ENCODE measurements at regions not wholly inside any gene's neighbourhood (a gene's known extent, or its start where the extent isn't known, plus 50 kb on each side); places are given as distances from the start of the nearest gene placed in this dataset.

- H3K4me3 ChIP-seq (ENCODE audit: low read length): no peak overlapping the region
- TF ChIP-seq CTCF (conservative IDR thresholded peaks at IDR 0.05; ENCODE audit: low read length): no peak
- DNase-seq (ENCODE audit: low read depth): no peak
Measured at GRCh38 chr4:18937080-18937479, 915.5 kb upstream of the LCORL start.

GRCh38 chr4:18935659-18936345 lies 914.2 kb upstream of the LCORL start:
- DNase-seq (ENCODE audit: low read depth): no peak
- no peak overlapping the region for H3K4me3 ChIP-seq (ENCODE audit: low read length)
- TF ChIP-seq CTCF (conservative IDR thresholded peaks at IDR 0.05; ENCODE audit: low read length): no peak

- H3K4me3 ChIP-seq (ENCODE audit: low read length): no peak overlapping the region
- DNase-seq (ENCODE audit: low read depth): no peak
- TF ChIP-seq CTCF (conservative IDR thresholded peaks at IDR 0.05; ENCODE audit: low read length): no peak
Measured at GRCh38 chr4:18934197-18934596, 912.6 kb upstream of the LCORL start.

GRCh38 chr4:18932730-18933339 lies 911.3 kb upstream of the LCORL start:
- H3K4me3 ChIP-seq (ENCODE audit: low read length): no peak overlapping the region
- TF ChIP-seq CTCF (conservative IDR thresholded peaks at IDR 0.05; ENCODE audit: low read length): no peak
- DNase-seq (ENCODE audit: low read depth): no peak

GRCh38 chr4:18931643-18932377 lies 910.3 kb upstream of the LCORL start:
- H3K4me3 ChIP-seq (ENCODE audit: low read length): no peak overlapping the region
- DNase-seq (ENCODE audit: low read depth): no peak
- no peak for TF ChIP-seq CTCF (conservative IDR thresholded peaks at IDR 0.05; ENCODE audit: low read length)

- TF ChIP-seq CTCF (conservative IDR thresholded peaks at IDR 0.05; ENCODE audit: low read length): no peak
- no peak overlapping the region for H3K4me3 ChIP-seq (ENCODE audit: low read length)
- DNase-seq (ENCODE audit: low read depth): no peak
Measured at GRCh38 chr4:18930487-18930886, 908.9 kb upstream of the LCORL start.
